ENCODE measurements at regions not wholly inside any gene's neighbourhood (a gene's known extent, or its start where the extent isn't known, plus 50 kb on each side); places are given as distances from the start of the nearest gene placed in this dataset.

DNA sequence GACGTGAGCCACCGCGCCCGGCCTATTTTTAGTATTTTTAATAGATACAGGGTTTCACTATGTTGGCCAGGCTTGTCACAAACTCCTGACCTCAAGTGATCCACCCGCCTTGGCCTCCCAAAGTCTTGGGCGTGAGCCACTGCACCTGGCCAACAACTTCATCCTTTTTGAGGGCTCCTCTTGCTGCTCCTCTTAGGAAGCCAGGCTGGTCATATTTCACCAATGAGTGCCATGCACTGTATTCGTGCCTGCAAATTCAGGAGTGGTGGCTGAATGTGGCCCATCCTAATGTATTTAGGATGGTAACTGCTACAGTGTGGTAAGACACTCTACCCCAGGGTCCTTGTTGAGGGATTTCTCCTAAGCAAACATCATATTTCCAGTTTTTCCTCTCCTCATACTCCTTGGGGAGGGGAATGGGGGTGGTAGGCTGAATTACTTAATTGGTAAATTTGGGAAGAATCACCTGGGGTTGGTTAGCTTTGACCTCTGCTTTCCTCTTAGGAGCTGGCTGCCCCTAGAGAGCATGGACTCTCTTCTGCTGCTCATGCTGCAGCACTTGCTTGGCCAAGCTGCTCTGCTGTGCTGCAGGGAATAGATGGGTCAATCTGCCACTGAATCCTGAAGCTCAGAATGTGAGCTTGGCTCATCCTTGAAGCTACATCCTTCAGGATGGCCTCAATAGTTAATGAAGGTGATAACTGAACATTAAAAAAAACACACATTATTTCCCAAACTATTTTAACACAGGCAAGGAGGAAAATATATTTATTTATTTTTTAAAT is 167.4 kb downstream of the HS3ST1 start:
- H3K4me1 ChIP-seq (ENCODE audit: control insufficient read depth in 4 of 4, insufficient read depth in 4 of 4, low read length in 3 of 4): no peaks in the 10 kb centered on the region
- H3K36me3 ChIP-seq (ENCODE audit: control insufficient read depth in 4 of 4, insufficient read depth in 3 of 4, low read depth in 1 of 4, low read length in 3 of 4): no peaks in the 10 kb centered on the region
- no peak overlapping the region for H3K27ac ChIP-seq (ENCODE audit: low read depth in 1 of 2, low read length in 2 of 2)
- DNase-seq (ENCODE audit: low spot score): no peak
- TF ChIP-seq, protein P1, sequence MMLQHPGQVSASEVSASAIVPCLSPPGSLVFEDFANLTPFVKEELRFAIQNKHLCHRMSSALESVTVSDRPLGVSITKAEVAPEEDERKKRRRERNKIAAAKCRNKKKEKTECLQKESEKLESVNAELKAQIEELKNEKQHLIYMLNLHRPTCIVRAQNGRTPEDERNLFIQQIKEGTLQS (IDR thresholded peaks at IDR 0.05): no peak
- TF ChIP-seq, protein P2, sequence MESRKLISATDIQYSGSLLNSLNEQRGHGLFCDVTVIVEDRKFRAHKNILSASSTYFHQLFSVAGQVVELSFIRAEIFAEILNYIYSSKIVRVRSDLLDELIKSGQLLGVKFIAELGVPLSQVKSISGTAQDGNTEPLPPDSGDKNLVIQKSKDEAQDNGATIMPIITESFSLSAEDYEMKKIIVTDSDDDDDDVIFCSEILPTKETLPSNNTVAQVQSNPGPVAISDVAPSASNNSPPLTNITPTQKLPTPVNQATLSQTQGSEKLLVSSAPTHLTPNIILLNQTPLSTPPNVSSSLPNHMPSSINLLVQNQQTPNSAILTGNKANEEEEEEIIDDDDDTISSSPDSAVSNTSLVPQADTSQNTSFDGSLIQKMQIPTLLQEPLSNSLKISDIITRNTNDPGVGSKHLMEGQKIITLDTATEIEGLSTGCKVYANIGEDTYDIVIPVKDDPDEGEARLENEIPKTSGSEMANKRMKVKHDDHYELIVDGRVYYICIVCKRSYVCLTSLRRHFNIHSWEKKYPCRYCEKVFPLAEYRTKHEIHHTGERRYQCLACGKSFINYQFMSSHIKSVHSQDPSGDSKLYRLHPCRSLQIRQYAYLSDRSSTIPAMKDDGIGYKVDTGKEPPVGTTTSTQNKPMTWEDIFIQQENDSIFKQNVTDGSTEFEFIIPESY (IDR thresholded peaks at IDR 0.05): no peak
- no peak for TF ChIP-seq HNF4G (IDR thresholded peaks at IDR 0.05)
- no peak for TF ChIP-seq JUND (IDR thresholded peaks at IDR 0.05)
- no peak for TF ChIP-seq FOXA1 (IDR thresholded peaks at IDR 0.05)
- TF ChIP-seq HNF4A (conservative IDR thresholded peaks at IDR 0.05): no peak
- no peak for TF ChIP-seq TAF1 (conservative IDR thresholded peaks at IDR 0.05)
- TF ChIP-seq SP1 (IDR thresholded peaks at IDR 0.05): no peak
- TF ChIP-seq NR2F2 (IDR thresholded peaks at IDR 0.05): no peak
- no peak for TF ChIP-seq RXRA (IDR thresholded peaks at IDR 0.05)
- TF ChIP-seq YY1 (IDR thresholded peaks at IDR 0.05): no peak
- TF ChIP-seq GABPA (IDR thresholded peaks at IDR 0.05 in 1 of 2, conservative IDR thresholded peaks at IDR 0.05 in 1 of 2): no peak
- no peak for TF ChIP-seq FOXA2 (IDR thresholded peaks at IDR 0.05)
- no peak overlapping the region for H3K9ac ChIP-seq (ENCODE audit: low read depth in 1 of 2, low read length in 2 of 2)
- H3K9me3 ChIP-seq (ENCODE audit: control insufficient read depth in 4 of 4, low read length in 3 of 4): no peaks in the 10 kb centered on the region
- H3K27me3 ChIP-seq (ENCODE audit: control insufficient read depth in 4 of 4, insufficient read depth in 4 of 4, low read length in 3 of 4): peaks cover 0 to 3% (median 0%) of the 10 kb centered on the region in 4 donors
- no peak overlapping the region for H3K4me3 ChIP-seq (ENCODE audit: low read depth in 1 of 3, low read length in 3 of 3)
- WGBS: 89% methylated on average over 7 of the region's 7 CpGs

DNA sequence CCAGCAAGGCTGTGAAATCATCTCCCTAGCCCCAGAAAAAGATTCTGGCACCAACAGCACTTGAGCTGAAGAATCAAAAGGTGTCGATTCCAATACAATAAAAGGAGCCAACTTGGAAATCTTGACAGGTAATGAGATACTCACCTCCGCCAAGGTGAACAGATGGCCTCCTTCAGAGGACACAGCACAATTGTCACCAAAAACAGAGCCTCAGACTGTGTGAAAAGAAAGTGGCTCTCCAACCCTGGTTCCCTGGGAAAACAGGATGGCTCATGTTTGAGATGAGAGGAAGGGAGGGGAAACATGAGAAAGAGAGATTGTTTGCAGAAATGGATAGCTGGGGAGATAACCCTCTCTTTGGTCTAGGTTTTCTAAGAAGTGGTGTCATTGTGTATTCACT is 168.9 kb downstream of the HS3ST1 start:
- WGBS: 67% methylated on average over 2 of the region's 2 CpGs
- Histone ChIP-seq H3K4me1 (ENCODE audit: control insufficient read depth in 4 of 4, insufficient read depth in 4 of 4, low read length in 3 of 4) (no peaks in the 10 kb centered on the region), H3K27ac (ENCODE audit: low read depth in 1 of 2, low read length in 2 of 2) (no peak overlapping the region), H3K27me3 (ENCODE audit: control insufficient read depth in 4 of 4, insufficient read depth in 4 of 4, low read length in 3 of 4) (peaks cover 0 to 3% (median 0%) of the 10 kb centered on the region in 4 donors), H3K9ac (ENCODE audit: low read depth in 1 of 2, low read length in 2 of 2) (no peak overlapping the region), H3K4me3 (ENCODE audit: low read depth in 1 of 3, low read length in 3 of 3) (no peak overlapping the region), H3K9me3 (ENCODE audit: control insufficient read depth in 4 of 4, low read length in 3 of 4) (no peaks in the 10 kb centered on the region), H3K36me3 (ENCODE audit: control insufficient read depth in 4 of 4, insufficient read depth in 3 of 4, low read depth in 1 of 4, low read length in 3 of 4) (no peaks in the 10 kb centered on the region)
- DNase-seq (ENCODE audit: low spot score): no peak
- TF ChIP-seq RXRA (IDR thresholded peaks at IDR 0.05) (no peak), RAD21 (IDR thresholded peaks at IDR 0.05) (no peak), YY1 (IDR thresholded peaks at IDR 0.05) (no peak), HNF4A (conservative IDR thresholded peaks at IDR 0.05) (no peak), SP1 (IDR thresholded peaks at IDR 0.05) (no peak), NR2F2 (IDR thresholded peaks at IDR 0.05) (no peak)
- TF ChIP-seq, protein P2 (IDR thresholded peaks at IDR 0.05): no peak
- TF ChIP-seq, protein P3, sequence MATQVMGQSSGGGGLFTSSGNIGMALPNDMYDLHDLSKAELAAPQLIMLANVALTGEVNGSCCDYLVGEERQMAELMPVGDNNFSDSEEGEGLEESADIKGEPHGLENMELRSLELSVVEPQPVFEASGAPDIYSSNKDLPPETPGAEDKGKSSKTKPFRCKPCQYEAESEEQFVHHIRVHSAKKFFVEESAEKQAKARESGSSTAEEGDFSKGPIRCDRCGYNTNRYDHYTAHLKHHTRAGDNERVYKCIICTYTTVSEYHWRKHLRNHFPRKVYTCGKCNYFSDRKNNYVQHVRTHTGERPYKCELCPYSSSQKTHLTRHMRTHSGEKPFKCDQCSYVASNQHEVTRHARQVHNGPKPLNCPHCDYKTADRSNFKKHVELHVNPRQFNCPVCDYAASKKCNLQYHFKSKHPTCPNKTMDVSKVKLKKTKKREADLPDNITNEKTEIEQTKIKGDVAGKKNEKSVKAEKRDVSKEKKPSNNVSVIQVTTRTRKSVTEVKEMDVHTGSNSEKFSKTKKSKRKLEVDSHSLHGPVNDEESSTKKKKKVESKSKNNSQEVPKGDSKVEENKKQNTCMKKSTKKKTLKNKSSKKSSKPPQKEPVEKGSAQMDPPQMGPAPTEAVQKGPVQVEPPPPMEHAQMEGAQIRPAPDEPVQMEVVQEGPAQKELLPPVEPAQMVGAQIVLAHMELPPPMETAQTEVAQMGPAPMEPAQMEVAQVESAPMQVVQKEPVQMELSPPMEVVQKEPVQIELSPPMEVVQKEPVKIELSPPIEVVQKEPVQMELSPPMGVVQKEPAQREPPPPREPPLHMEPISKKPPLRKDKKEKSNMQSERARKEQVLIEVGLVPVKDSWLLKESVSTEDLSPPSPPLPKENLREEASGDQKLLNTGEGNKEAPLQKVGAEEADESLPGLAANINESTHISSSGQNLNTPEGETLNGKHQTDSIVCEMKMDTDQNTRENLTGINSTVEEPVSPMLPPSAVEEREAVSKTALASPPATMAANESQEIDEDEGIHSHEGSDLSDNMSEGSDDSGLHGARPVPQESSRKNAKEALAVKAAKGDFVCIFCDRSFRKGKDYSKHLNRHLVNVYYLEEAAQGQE (IDR thresholded peaks at IDR 0.05): no peak

Data from liver (tissue), 7 donors.